K562 (cell line): ENCODE measurements at regions not wholly inside any gene's neighbourhood (a gene's known extent, or its start where the extent isn't known, plus 50 kb on each side); places are given as distances from the start of the nearest gene placed in this dataset.

ENCODE experiments used
- ATAC-seq: fragments of 200-7000 bp; cut with Tn5 transposase; 3 replicates; pipeline ENCODE4 v1.9.1; 2020; ENCODE audit warnings: moderate library complexity
- BruUV-seq: library from RNA; stranded (reverse); fragments of 400-500 nt; replicated peaks from 2 replicates; lab custom pipeline; 2021; lab: Mats Ljungman, UMichigan
- CTCF ChIA-PET: fragments of 300-600 bp; formaldehyde crosslinking; extraction: SDS; loops from one replicate; lab custom pipeline; 2021; ENCODE audit warnings: low intra/inter-chr PET ratio; lab: Yijun Ruan, JAX
- POLR2A ChIA-PET: fragments of 300-600, 350-650 bp; sonication (Branson Sonifier 250); formaldehyde crosslinking; extraction: SDS; loops from one replicate; lab custom pipeline; 2021; ENCODE audit warnings: antibody characterized with exemption, inconsistent platforms; lab: Yijun Ruan, JAX
- DNase-seq, 4 experiments: peaks; one replicate each; pipeline versions ENCODE4 v3.0.0 to v3.0.0-alpha.2; 2011 to 2018; ENCODE audit warnings: low spot score in 3 of 4, mixed read lengths in 3 of 4; ENCODE audit errors: extremely low read depth in 1 of 4
- FAIRE-seq: peaks from 2 replicates; lab custom pipeline; 2011; peaks lifted over from hg19 to GRCh38; lab: Jason Lieb, UNC
- H2AFZ ChIP-seq: 2 replicates; pipeline ENCODE4 v1.6.0; 2011; ENCODE audit warnings: low read depth, low read length, control low read depth, inconsistent platforms
- H3K27ac ChIP-seq: fragments of 200-600 bp; 3 replicates; pipeline ENCODE4 v1.8.0; 2011; ENCODE audit warnings: low read depth, mild to moderate bottlenecking, control low read depth, inconsistent platforms, low read length, moderate library complexity, mixed read lengths; ENCODE audit errors: extremely low read depth
- H3K27me3 ChIP-seq, 2 experiments: fragments of 300-600 bp in 1 of 2; 2 replicates in 1 of 2; 3 replicates in 1 of 2; pipeline versions ENCODE4 v1.6.0 to v1.8.0; 2011; ENCODE audit warnings: inconsistent platforms in 2 of 2, low read length in 2 of 2, mild to moderate bottlenecking in 1 of 2, mixed read lengths in 1 of 2, moderate library complexity in 1 of 2; ENCODE audit not compliant: control insufficient read depth in 2 of 2, insufficient read depth in 2 of 2
- H3K36me3 ChIP-seq: fragments of 300-600 bp; 3 replicates; pipeline ENCODE4 v1.8.0; 2011; ENCODE audit warnings: mild to moderate bottlenecking, low read length, inconsistent platforms; ENCODE audit not compliant: control insufficient read depth, insufficient read depth
- H3K4me1 ChIP-seq, 2 experiments: fragments of 200-600 bp in 1 of 2; replicated peaks in 1 of 2; 2 replicates in 1 of 2; 3 replicates in 1 of 2; pipeline versions ENCODE4 v1.5.1 to v1.8.0; 2011; ENCODE audit warnings: inconsistent platforms in 2 of 2, low read length in 2 of 2, mild to moderate bottlenecking in 1 of 2, mixed read lengths in 1 of 2, moderate library complexity in 1 of 2; ENCODE audit not compliant: control insufficient read depth in 2 of 2, insufficient read depth in 2 of 2
- H3K4me2 ChIP-seq: 2 replicates; pipeline ENCODE4 v1.6.1; 2011; ENCODE audit warnings: low read length, control low read depth, inconsistent platforms, mixed read lengths; ENCODE audit not compliant: insufficient read depth
- H3K4me3 ChIP-seq: fragments of 200-600 bp; sonication (generic), shearing (Covaris generic); 2 replicates; pipeline ENCODE4 v1.5.1; 2016; ENCODE audit warnings: control low read depth, inconsistent platforms
- H3K79me2 ChIP-seq: fragments of 200-600 bp; 3 replicates; pipeline ENCODE4 v1.8.0; 2011; ENCODE audit warnings: low read length, inconsistent platforms; ENCODE audit not compliant: control insufficient read depth, insufficient read depth
- H3K9ac ChIP-seq, 2 experiments: 2 replicates each; pipeline versions ENCODE4 v1.6.0 to v1.6.1; 2011; ENCODE audit warnings: low read depth in 2 of 2, low read length in 2 of 2, control low read depth in 1 of 2, inconsistent platforms in 1 of 2, mild to moderate bottlenecking in 1 of 2, mixed read lengths in 1 of 2; ENCODE audit not compliant: insufficient read depth in 1 of 2
- H3K9me1 ChIP-seq: one replicate; pipeline ENCODE4 v1.6.0; 2011; ENCODE audit warnings: inconsistent platforms, mild to moderate bottlenecking, low read length, moderate library complexity; ENCODE audit not compliant: control insufficient read depth, insufficient read depth
- H3K9me3 ChIP-seq: replicated peaks from 2 replicates; pipeline ENCODE4 v1.5.1; 2011; ENCODE audit warnings: low read depth, low read length, inconsistent platforms; ENCODE audit not compliant: control insufficient read depth, insufficient read depth
- H4K20me1 ChIP-seq: replicated peaks from 2 replicates; pipeline ENCODE4 v1.6.1; 2011; ENCODE audit warnings: low read length, inconsistent platforms, mixed read lengths; ENCODE audit not compliant: control insufficient read depth, insufficient read depth
- CBFA2T3 ChIP-seq: fragments of 450-650 bp; IDR thresholded peaks from 2 replicates; pipeline ENCODE4 v1.6.1; 2017
- CHD1 ChIP-seq: fragments of 200-600 bp; sonication (generic); IDR thresholded peaks from one replicate; pipeline ENCODE4 v1.6.1; 2012; ENCODE audit warnings: mild to moderate bottlenecking, moderate library complexity, low read length, inconsistent platforms
- CXXC5 ChIP-seq: fragments of 250-450 bp; sonication (Bioruptor Pico); IDR thresholded peaks from 2 replicates; pipeline ENCODE4 v1.8.0; 2022; ENCODE audit warnings: inconsistent platforms, mild to moderate bottlenecking, moderate library complexity
- E4F1 ChIP-seq: fragments of 250-450 bp; sonication (Bioruptor Pico); IDR thresholded peaks from 2 replicates; pipeline ENCODE4 v1.5.0; 2021; ENCODE audit warnings: mild to moderate bottlenecking, borderline replicate concordance
- EZH2 ChIP-seq: IDR thresholded peaks from 2 replicates; pipeline ENCODE4 v1.6.1; 2012; ENCODE audit warnings: low read depth, mild to moderate bottlenecking, inconsistent platforms, low read length, borderline replicate concordance
- HDAC1 ChIP-seq, 2 experiments: fragments of 450-650 bp; IDR thresholded peaks; 2 replicates each; pipeline ENCODE4 v1.6.1; 2016 to 2017; ENCODE audit warnings: inconsistent platforms in 1 of 2, mild to moderate bottlenecking in 1 of 2, moderate library complexity in 1 of 2
- MECOM ChIP-seq: fragments of 250-450 bp; sonication (Bioruptor Pico); IDR thresholded peaks from 2 replicates; pipeline ENCODE4 v1.8.0; 2022; ENCODE audit warnings: inconsistent platforms
- NR2F6 ChIP-seq: fragments of 450-650 bp; formaldehyde crosslinking; IDR thresholded peaks from 2 replicates; pipeline ENCODE4 v1.4.0; 2020; ENCODE audit warnings: mild to moderate bottlenecking
- PRMT5 ChIP-seq: sonication (generic); formaldehyde crosslinking; IDR thresholded peaks from 2 replicates; pipeline ENCODE4 v1.5.0; 2020; ENCODE audit warnings: missing genetic modification reagents
- PTBP1 ChIP-seq: fragments of 200-400 bp; formaldehyde crosslinking; IDR thresholded peaks from 2 replicates; pipeline ENCODE4 v1.6.1; 2017; ENCODE audit warnings: low read depth, low read length
- RBBP5 ChIP-seq: fragments of 200-600 bp; sonication (generic); IDR thresholded peaks from 2 replicates; pipeline ENCODE4 v1.6.1; 2012; ENCODE audit warnings: borderline replicate concordance, mild to moderate bottlenecking, low read length, control low read depth, inconsistent platforms; ENCODE audit not compliant: insufficient read depth, poor library complexity, severe bottlenecking
- SREBF1 ChIP-seq: fragments of 150-350 bp; IDR thresholded peaks from 2 replicates; pipeline ENCODE4 v1.6.1; 2014; ENCODE audit warnings: antibody characterized with exemption, low read depth, low read length, borderline replicate concordance
- XRCC3 ChIP-seq: fragments of 450-650 bp; IDR thresholded peaks from 2 replicates; pipeline ENCODE4 v1.6.1; 2017; ENCODE audit warnings: mild to moderate bottlenecking, moderate library complexity
- ZNF175 ChIP-seq: fragments of 200-800 bp; sonication (Bioruptor generic); IDR thresholded peaks from 2 replicates; pipeline ENCODE4 v1.6.1; 2016; ENCODE audit warnings: low read depth, mild to moderate bottlenecking, missing genetic modification characterization, missing compliant biosample characterization
- in situ Hi-C: fragments of 300-500 bp; cut with MboI; formaldehyde crosslinking; loops from 4 replicates; pipeline ENCODE4 v1.15.0; 2018; ENCODE audit warnings: inconsistent platforms, mixed read lengths
- intact Hi-C: fragments of 100-400 bp; cut with micrococcal nuclease; formaldehyde crosslinking; loops from 2 replicates; pipeline ENCODE4 v1.14.2; 2022

GRCh38 chr10:111650088-111650487 lies 533.5 kb downstream of the GPAM start (continued):
- TF ChIP-seq MECOM (CRISPR knock-in tag): no peak
- TF ChIP-seq, all 486 proteins: peak for 0

- Histone ChIP-seq H3K9ac (no peak overlapping the region), H3K4me3 (no peak overlapping the region), H3K27ac (no peak overlapping the region), H3K9me1 (no peaks in the 10 kb centered on the region), H2AFZ (no peak overlapping the region), H3K9me3 (no peaks in the 10 kb centered on the region), H3K4me2 (no peak overlapping the region), H4K20me1 (no peaks in the 10 kb centered on the region), H3K79me2 (no peaks in the 10 kb centered on the region), H3K4me1 (no peaks in the 10 kb centered on the region), H3K36me3 (no peaks in the 10 kb centered on the region), H3K27me3 (no peaks in the 10 kb centered on the region)
- POLR2A ChIA-PET: no interaction called here
- DNase-seq: no peak
- FAIRE-seq: no peak
- BruUV-seq: no TSS peak
- no peak for ATAC-seq
- in situ Hi-C loops (no loop called here), intact Hi-C loops (no loop called here)
- CTCF ChIA-PET: no interaction called here
- no peak for TF ChIP-seq HDAC1 (IDR thresholded peaks at IDR 0.05)
- TF ChIP-seq RBBP5: no peak
- TF ChIP-seq CBFA2T3: no peak
- no peak for TF ChIP-seq CHD1
- TF ChIP-seq PRMT5 (CRISPR knock-in tag): no peak
- no peak for TF ChIP-seq E4F1 (CRISPR knock-in tag)
- TF ChIP-seq PTBP1: no peak
- TF ChIP-seq NR2F6 (CRISPR knock-in tag): no peak
- no peak for TF ChIP-seq SREBF1
- no peak for TF ChIP-seq CXXC5
- no peak for TF ChIP-seq ZNF175 (CRISPR knock-in tag)
- no peak for TF ChIP-seq EZH2
- no peak for TF ChIP-seq XRCC3
Observed at GRCh38 chr10:111656066-111656465, 527.5 kb downstream of the GPAM start.
